HG02981 (cell line): ENCODE measurements at regions not wholly inside any gene's neighbourhood (a gene's known extent, or its start where the extent isn't known, plus 50 kb on each side); places are given as distances from the start of the nearest gene placed in this dataset.

ENCODE experiments used
- ATAC-seq: cut with Tn5 transposase; IDR thresholded peaks from one replicate; pipeline ENCODE4 v1.9.1; 2021; ENCODE audit warnings: mild to moderate bottlenecking, moderate library complexity; ENCODE audit not compliant: unreplicated experiment

- ATAC-seq: no peak
These were observed 751.5 kb downstream of the EPHA7 start for GRCh38 chr6:92667843-92668242.

DNA sequence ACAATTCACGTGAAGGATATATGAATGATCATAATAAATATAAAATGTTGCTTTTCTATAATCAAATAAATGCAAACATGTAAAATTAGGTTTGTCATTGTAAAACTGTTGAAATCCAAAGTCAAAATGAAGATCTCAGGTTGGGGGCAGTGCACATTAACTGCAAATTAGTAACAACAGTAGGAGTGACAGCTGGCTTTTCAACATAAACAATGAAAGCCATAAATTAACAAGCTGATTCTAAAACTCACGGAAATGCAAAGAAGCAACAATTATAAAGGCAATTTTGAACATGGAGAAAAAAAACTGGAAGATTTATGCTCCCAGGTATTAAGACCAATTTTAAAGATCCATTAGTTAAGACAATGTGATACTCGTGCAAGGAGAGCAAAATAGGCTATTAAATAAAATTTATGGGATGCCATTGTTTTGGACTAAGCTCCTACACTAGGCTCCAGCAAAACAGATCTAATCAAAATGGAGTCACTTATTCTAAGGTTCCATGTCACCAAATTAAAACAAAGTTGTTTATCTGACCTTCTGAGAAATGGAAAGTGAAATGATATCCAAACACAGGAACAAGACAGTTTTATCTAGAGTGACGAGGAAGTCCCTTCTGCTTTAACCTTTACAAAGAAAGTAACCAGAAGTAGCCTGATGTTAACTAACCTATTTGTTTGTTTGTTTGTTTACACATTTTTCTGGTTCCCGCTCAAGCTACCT lies 770.8 kb downstream of the EPHA7 start:
- ATAC-seq: no peak

GRCh38 chr6:92647630-92648029 lies 771.7 kb downstream of the EPHA7 start:
- no peak for ATAC-seq

DNA sequence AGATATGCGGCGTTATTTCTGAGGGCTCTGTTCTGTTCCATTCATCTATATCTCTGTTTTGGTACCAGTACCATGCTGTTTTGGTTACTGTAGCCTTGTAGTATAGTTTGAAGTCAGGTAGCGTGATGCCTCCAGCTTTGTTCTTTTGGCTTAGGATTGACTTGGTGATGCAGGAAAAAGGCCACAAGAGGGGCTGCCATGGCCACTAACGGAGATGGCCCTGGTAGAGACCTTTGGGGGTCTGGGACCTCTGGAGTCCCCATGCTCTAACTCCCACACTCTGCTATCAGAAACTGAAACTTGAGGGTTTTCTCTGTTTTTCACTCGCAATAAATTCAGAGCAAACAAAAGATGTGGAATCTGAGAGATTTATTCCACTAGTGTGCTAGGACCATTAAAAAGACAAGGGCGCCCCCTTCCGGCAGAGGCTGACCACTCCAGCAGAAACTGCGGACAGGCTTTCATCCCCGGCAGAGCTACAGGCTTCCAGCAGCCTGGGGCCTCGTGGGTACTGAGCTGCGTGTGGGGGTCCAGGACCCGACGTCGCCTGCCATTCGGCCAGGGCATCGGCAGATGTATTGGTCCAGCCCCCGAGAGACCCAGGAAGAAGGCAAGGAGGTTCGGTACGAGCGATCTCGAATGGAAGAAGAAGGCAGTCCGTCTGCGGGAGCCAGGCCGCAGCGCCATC lies 775.1 kb downstream of the EPHA7 start:
- peak; percentile 54 for ATAC-seq

DNA sequence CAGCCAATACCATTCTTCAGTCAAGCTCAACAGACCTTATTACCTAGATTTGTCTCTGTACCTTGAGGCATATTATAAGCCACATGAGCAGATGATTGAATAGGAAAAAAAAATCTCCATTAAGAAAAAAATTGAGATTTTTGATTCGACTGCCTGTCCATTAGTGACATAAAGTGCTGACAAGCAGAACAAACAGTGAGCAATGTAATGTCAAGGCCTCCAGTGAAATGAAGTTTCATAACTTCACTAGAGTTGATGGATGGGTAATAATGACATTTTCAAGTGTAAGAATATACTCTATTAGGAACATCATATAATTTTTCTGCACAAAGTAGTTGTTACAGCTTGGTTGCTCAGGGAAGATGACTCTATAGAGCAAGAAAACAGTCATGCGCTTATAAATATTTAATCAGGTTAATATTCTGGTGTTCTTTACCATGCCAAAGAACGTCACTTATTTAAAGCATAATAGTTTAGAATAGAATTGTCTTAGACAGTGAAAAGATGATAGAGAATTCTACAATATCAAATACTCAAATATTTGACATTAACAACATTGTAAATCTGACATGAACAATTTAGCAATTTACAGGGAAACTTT lies 783.7 kb downstream of the EPHA7 start:
- ATAC-seq: no peak

GRCh38 chr6:92634561-92634960 lies 784.8 kb downstream of the EPHA7 start:
- ATAC-seq: no peak

- ATAC-seq: no peak
These were observed 795.9 kb downstream of the EPHA7 start for GRCh38 chr6:92623431-92623830.

- ATAC-seq: no peak
These were observed 801.6 kb downstream of the EPHA7 start for GRCh38 chr6:92617721-92618120.

GRCh38 chr6:92608751-92609150 lies 810.6 kb downstream of the EPHA7 start:
- no peak for ATAC-seq

GRCh38 chr6:92593201-92593600 lies 826.2 kb downstream of the EPHA7 start:
- no peak for ATAC-seq

- ATAC-seq: no peak
These were observed 829.4 kb downstream of the EPHA7 start for GRCh38 chr6:92589996-92590395.

DNA sequence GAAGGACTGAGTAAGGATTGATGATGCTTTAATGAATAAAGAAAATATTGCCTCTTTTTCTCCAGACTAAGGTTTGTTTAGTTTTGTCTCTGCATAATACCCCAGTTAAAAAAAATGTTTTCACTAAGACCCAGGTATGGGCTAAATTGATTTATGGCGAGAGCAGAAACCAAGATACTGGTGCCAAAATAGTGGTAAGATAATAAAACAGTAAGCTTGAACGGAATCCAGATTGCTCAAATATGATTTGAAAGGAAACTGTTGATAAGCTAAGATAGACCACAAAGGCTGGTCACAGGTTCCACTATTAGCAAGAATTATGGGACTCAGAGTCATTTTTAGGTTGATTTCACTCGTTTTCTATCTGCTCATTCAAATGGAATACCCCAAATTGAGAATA lies 831.2 kb downstream of the EPHA7 start:
- ATAC-seq: no peak

- no peak for ATAC-seq
These were observed 831.8 kb downstream of the EPHA7 start for GRCh38 chr6:92587525-92587924.

DNA sequence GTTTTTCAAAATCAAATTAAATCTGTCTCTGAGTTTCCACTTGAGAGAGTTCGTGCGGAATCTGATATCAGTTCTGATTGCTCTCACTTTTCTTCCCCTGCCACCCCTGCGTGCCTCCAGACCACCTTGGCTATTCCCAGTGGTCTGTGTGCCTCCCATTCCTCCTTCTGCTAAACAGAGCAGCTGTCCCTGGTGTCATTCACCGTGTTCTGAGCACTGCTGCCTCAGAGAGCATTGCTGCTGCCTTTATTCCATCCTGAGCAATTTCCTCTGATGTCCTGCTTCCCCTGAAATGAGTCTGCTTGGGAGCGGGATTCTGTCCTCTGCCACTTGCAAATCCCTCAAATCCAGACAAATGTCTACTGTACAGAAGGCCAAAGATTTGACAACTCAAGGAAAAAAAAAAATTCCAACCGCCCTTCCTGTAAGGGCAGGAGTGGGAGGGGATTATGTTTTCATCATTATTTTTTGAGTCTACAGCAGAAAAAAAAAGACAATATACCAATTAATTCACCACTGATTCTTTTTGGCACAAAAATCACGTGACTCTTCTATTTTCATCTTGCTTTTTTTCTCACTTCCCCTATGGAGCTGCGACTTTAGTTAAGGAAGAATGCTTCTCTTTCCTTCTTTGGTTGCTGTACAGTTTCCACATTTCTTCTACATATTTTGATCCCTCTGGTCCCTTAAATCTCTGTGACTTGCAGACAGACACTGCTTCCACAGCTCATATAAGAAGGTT lies 833.0 kb downstream of the EPHA7 start:
- no peak for ATAC-seq

- no peak for ATAC-seq
These were observed 837.1 kb downstream of the EPHA7 start for GRCh38 chr6:92582211-92582610.

GRCh38 chr6:92577077-92577719 lies 842.2 kb downstream of the EPHA7 start:
- ATAC-seq: no peak

GRCh38 chr6:92568541-92568940 lies 850.8 kb downstream of the EPHA7 start:
- ATAC-seq: no peak

DNA sequence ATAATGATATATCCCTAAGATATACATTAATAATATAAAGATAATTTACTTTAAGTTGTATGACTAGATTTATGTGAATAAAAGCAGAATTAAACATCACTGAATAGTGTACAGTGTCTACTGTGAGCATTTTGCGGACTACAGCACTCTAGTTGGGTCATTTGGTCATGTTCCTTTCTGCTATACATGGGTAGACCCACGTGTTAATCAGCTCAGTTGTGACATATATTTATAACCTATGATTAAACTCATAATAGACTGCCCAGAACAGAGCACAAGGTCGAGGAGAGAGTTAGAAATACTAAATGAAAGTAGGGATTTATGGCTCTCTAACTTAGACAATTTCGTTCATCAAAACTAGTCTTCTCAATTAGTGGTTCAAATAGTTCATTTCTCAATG lies 852.7 kb downstream of the EPHA7 start:
- no peak for ATAC-seq

DNA sequence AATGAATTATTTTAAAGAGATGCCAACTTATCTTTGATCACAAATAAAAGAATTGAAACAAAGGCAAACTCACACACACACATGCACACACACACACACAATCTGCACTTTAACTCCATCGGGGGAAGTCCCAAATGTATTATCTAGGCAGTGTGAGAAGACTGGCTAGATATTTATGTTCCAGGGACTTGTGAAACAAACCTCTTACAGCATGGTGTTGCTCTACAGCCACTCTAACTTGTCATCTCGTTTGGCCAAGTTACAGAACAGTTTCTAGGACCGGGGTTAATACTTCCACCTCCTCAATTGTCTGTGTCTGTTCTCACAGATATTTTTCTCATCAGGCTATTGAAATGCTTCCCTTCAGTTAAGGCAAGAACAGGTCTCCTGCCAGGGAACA lies 855.0 kb downstream of the EPHA7 start:
- no peak for ATAC-seq

DNA sequence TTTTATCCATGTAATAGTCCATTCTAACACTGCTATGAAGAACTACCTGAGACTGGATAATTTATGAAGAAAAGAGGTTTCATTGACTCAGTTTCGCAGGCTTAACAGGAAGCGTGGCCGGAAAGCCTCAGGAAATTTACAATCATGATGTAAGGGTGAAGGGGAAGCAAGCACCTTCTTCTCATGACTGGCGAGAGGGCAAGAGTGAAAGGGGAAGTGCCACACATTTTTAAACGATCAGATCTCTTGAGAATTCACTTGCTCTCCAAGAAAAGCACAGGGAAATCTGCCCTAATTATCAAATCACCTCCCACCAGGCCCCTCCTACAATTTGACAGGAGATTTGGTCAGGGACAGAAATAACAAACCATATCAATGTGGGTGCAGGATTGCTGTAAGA lies 859.7 kb downstream of the EPHA7 start:
- ATAC-seq: no peak

GRCh38 chr6:92559003-92559402 lies 860.4 kb downstream of the EPHA7 start:
- no peak for ATAC-seq
